Gastrocnemius medialis (tissue), 4 donors: ENCODE measurements at regions not wholly inside any gene's neighbourhood (a gene's known extent, or its start where the extent isn't known, plus 50 kb on each side); places are given as distances from the start of the nearest gene placed in this dataset.

Experiments
- CTCF ChIP-seq, 5 experiments: fragments of 450-650 bp in 3 of 5; fragments of 200-600 bp in 2 of 5; sonication (generic) in 2 of 5; IDR thresholded peaks in 4 of 5; conservative IDR thresholded peaks in 1 of 5; 1 replicate in 4 of 5; 2 replicates in 1 of 5; pipeline ENCODE4 v1.5.1; 2016 to 2019; ENCODE audit warnings: antibody characterized with exemption in 5 of 5, mild to moderate bottlenecking in 3 of 5, moderate library complexity in 3 of 5
- POLR2A ChIP-seq, 2 donors: fragments of 450-650 bp; IDR thresholded peaks; one replicate each; pipeline ENCODE4 v1.6.1; 2017; ENCODE audit warnings: antibody characterized with exemption in 2 of 2, mild to moderate bottlenecking in 2 of 2, moderate library complexity in 2 of 2

DNA sequence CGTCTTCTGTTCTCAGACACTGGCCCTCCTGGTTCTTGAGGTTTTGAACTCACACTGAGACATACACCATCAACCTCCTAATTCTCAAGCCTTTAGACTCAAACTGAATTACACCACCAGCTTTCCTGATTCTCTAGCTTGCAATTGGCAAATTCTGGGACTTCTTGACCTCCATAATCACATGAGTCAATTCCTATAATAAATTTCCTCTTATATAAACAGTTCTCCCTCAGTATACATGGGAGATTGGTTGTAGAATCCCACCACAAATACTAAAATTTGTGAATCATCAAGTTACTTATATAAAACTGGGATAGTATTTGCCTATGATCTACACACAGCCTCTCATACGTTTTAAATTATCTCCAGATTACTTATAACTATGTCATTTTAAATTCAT lies 162.2 kb downstream of the DIO2 start:
- TF ChIP-seq CTCF (IDR thresholded peaks at IDR 0.05 in 4 of 5, conservative IDR thresholded peaks at IDR 0.05 in 1 of 5): no peak
- no peak for TF ChIP-seq POLR2A (IDR thresholded peaks at IDR 0.05)
